K562 (cell line): ENCODE measurements at regions not wholly inside any gene's neighbourhood (a gene's known extent, or its start where the extent isn't known, plus 50 kb on each side); places are given as distances from the start of the nearest gene placed in this dataset.

Source experiments
- CBX1 ChIP-seq: sonication (generic); IDR thresholded peaks from 2 replicates; pipeline ENCODE4 v1.6.1; 2016; ENCODE audit warnings: antibody characterized with exemption, low read depth, mild to moderate bottlenecking
- CCNT2 ChIP-seq: IDR thresholded peaks from 2 replicates; pipeline ENCODE4 v1.6.1; 2011; ENCODE audit warnings: borderline replicate concordance, low read depth, mild to moderate bottlenecking, moderate library complexity, mixed read lengths, low read length; ENCODE audit not compliant: insufficient read length; ENCODE audit errors: extremely low read depth
- DIDO1 ChIP-seq: fragments of 450-650 bp; IDR thresholded peaks from 2 replicates; pipeline ENCODE4 v1.6.1; 2016; ENCODE audit warnings: low read depth, missing biosample characterization, missing genetic modification characterization
- FOXJ3 ChIP-seq: sonication (generic); formaldehyde crosslinking; IDR thresholded peaks from 2 replicates; pipeline ENCODE4 v1.4.0; 2020; ENCODE audit warnings: mild to moderate bottlenecking, missing genetic modification reagents
- KLF1 ChIP-seq: fragments of 450-650 bp; IDR thresholded peaks from 2 replicates; pipeline ENCODE4 v1.6.1; 2016; ENCODE audit warnings: missing genetic modification characterization, missing compliant biosample characterization
- MAFK ChIP-seq: IDR thresholded peaks from 2 replicates; pipeline ENCODE4 v1.6.1; 2011; ENCODE audit warnings: low read length, improper control_type of control experiment
- MCM3 ChIP-seq: fragments of 450-650 bp; IDR thresholded peaks from 2 replicates; pipeline ENCODE4 v1.6.1; 2016
- MXI1 ChIP-seq: IDR thresholded peaks from 2 replicates; pipeline ENCODE4 v1.6.1; 2011; ENCODE audit warnings: low read depth, mild to moderate bottlenecking, improper control_type of control experiment, low read length
- NFE2 ChIP-seq: IDR thresholded peaks from 2 replicates; pipeline ENCODE4 v1.6.1; 2014; ENCODE audit warnings: antibody characterized with exemption, low read depth
- NFE2L1 ChIP-seq: fragments of 450-650 bp; IDR thresholded peaks from 2 replicates; pipeline ENCODE4 v1.6.1; 2016; ENCODE audit warnings: missing genetic modification characterization, low read depth, mild to moderate bottlenecking, missing compliant biosample characterization, moderate library complexity, borderline replicate concordance
- PCBP2 ChIP-seq: fragments of 200-400 bp; formaldehyde crosslinking; IDR thresholded peaks from 2 replicates; pipeline ENCODE4 v1.6.1; 2018; ENCODE audit warnings: low read length, low read depth, mild to moderate bottlenecking, moderate library complexity; ENCODE audit not compliant: poor library complexity, severe bottlenecking
- RBM22 ChIP-seq: fragments of 200-400 bp; formaldehyde crosslinking; IDR thresholded peaks from 2 replicates; pipeline ENCODE4 v1.6.1; 2018; ENCODE audit warnings: low read length, low read depth; ENCODE audit not compliant: poor library complexity, severe bottlenecking
- RFX1 ChIP-seq: fragments of 450-650 bp; IDR thresholded peaks from 2 replicates; pipeline ENCODE4 v1.6.1; 2016; ENCODE audit warnings: mild to moderate bottlenecking, moderate library complexity
- TRIM24 ChIP-seq, 2 experiments: fragments of 450-650 bp; IDR thresholded peaks; 2 replicates each; pipeline ENCODE4 v1.6.1; 2016
- ZNF699 ChIP-seq: fragments of 250-450 bp; sonication (Bioruptor Pico); IDR thresholded peaks from 2 replicates; pipeline ENCODE4 v1.8.0; 2021; ENCODE audit warnings: mild to moderate bottlenecking, moderate library complexity; ENCODE audit not compliant: insufficient replicate concordance
- ZNF780A ChIP-seq: fragments of 250-450 bp; sonication (Bioruptor Pico); IDR thresholded peaks from 2 replicates; pipeline ENCODE4 v1.5.0; 2021; ENCODE audit warnings: mild to moderate bottlenecking
- TF ChIP-seq, protein P1 (sequence below): IDR thresholded peaks from 2 replicates; pipeline ENCODE4 v1.6.1; 2011; ENCODE audit not compliant: insufficient read length; ENCODE audit errors: extremely low read depth
- TF ChIP-seq, protein P2 (sequence below): IDR thresholded peaks from 2 replicates; pipeline ENCODE4 v1.6.1; 2016; ENCODE audit warnings: missing genetic modification characterization, missing compliant biosample characterization

DNA sequence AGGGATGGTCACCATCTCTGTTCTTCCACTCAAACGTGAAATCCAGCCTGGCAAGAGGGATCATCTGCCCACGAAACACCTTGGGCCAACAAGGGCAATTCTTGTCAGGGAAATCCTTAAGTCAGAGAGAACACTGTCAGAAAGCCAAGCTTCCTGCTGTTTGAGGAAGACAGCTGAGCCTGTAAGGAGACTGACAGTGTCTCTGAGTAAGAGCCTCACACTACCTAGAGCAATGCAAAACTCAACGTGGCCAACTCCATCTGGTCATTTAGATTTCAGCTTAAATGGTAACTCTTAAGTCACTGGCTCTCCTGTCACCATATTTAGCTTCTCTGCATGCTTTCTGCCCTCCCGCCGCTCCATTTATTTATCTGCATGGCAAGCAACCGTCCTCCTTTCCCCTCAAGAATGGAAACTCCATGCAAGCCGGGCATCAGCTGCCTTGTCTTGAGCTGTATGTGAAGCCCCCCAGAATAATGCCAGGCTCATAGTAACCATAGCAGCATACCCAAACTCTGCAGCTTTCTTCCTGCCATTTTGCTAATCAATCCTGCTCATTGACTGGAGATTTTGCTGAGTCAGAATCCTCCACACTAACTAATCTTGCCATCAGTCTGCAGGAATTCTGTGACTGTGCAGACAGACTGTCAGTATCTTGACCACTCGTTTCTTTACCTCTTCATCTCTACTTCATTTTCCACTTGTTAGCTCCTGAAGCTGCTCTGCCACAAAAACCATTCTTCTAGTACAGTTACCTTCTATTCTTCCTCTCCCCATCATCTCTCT, 159.8 kb downstream of the IRS2 start (continued):
- no peak for TF ChIP-seq ZNF780A
- TF ChIP-seq, protein P1, sequence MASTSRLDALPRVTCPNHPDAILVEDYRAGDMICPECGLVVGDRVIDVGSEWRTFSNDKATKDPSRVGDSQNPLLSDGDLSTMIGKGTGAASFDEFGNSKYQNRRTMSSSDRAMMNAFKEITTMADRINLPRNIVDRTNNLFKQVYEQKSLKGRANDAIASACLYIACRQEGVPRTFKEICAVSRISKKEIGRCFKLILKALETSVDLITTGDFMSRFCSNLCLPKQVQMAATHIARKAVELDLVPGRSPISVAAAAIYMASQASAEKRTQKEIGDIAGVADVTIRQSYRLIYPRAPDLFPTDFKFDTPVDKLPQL, result no peak
- TF ChIP-seq MAFK, result peak; percentile 56; the same call in 1 of the 2 replicates
- TF ChIP-seq NFE2, result peak; percentile 42
- TF ChIP-seq, protein P2, sequence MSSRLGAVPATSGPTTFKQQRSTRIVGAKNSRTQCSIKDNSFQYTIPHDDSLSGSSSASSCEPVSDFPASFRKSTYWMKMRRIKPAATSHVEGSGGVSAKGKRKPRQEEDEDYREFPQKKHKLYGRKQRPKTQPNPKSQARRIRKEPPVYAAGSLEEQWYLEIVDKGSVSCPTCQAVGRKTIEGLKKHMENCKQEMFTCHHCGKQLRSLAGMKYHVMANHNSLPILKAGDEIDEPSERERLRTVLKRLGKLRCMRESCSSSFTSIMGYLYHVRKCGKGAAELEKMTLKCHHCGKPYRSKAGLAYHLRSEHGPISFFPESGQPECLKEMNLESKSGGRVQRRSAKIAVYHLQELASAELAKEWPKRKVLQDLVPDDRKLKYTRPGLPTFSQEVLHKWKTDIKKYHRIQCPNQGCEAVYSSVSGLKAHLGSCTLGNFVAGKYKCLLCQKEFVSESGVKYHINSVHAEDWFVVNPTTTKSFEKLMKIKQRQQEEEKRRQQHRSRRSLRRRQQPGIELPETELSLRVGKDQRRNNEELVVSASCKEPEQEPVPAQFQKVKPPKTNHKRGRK (tag), result no peak
- TF ChIP-seq MXI1, result no peak
- TF ChIP-seq NFE2L1, result no peak
- no peak for TF ChIP-seq DIDO1 (tag)
- no peak for TF ChIP-seq TRIM24 (IDR thresholded peaks at IDR 0.05)
- no peak for TF ChIP-seq RBM22
- TF ChIP-seq FOXJ3, result no peak
- no peak for TF ChIP-seq RFX1
- TF ChIP-seq CCNT2, result no peak
- TF ChIP-seq CBX1, result no peak
- no peak for TF ChIP-seq KLF1
- no peak for TF ChIP-seq ZNF699
- no peak for TF ChIP-seq PCBP2
- TF ChIP-seq MCM3, result no peak
- TF ChIP-seq, all 486 proteins: peak for 6
